Thymus (tissue), 11 donors: ENCODE measurements at regions not wholly inside any gene's neighbourhood (a gene's known extent, or its start where the extent isn't known, plus 50 kb on each side); places are given as distances from the start of the nearest gene placed in this dataset.
"Not testable (repeated sequence)": the region's sequence is repeated elsewhere in the genome, so short reads cannot be mapped to it uniquely, and the experiment has no call there.

Source experiments
- DNase-seq, 9 donors: peaks; one replicate each; pipeline ENCODE4 v3.0.0-alpha.2; 2013; ENCODE audit warnings: low spot score in 9 of 9, low read depth in 6 of 9, missing footprints in 1 of 9
- H3K27ac ChIP-seq, 2 donors: one replicate each; pipeline ENCODE4 v1.5.1; 2013; ENCODE audit warnings: control low read depth in 1 of 2, low read depth in 1 of 2, low read length in 1 of 2, mild to moderate bottlenecking in 1 of 2, moderate library complexity in 1 of 2
- H3K27me3 ChIP-seq, 2 donors: one replicate each; pipeline ENCODE4 v1.5.1; 2013; ENCODE audit warnings: low read length in 1 of 2; ENCODE audit not compliant: control insufficient read depth in 2 of 2, insufficient read depth in 1 of 2
- H3K36me3 ChIP-seq, 2 donors: one replicate each; pipeline ENCODE4 v1.5.1; 2013; ENCODE audit warnings: low read length in 1 of 2, mild to moderate bottlenecking in 1 of 2, moderate library complexity in 1 of 2; ENCODE audit not compliant: control insufficient read depth in 2 of 2, insufficient read depth in 2 of 2
- H3K4me1 ChIP-seq, 2 donors: one replicate each; pipeline ENCODE4 v1.5.1; 2013; ENCODE audit warnings: low read length in 2 of 2; ENCODE audit not compliant: control insufficient read depth in 2 of 2, insufficient read depth in 2 of 2
- H3K4me3 ChIP-seq, 2 donors: one replicate each; pipeline ENCODE4 v1.5.1; 2013; ENCODE audit warnings: low read length in 2 of 2, control low read depth in 1 of 2, mild to moderate bottlenecking in 1 of 2
- H3K9me3 ChIP-seq, 2 donors: one replicate each; pipeline ENCODE4 v1.5.1; 2013; ENCODE audit warnings: low read length in 1 of 2, mild to moderate bottlenecking in 1 of 2; ENCODE audit not compliant: control insufficient read depth in 2 of 2, insufficient read depth in 1 of 2
- WGBS: extraction: QIAGEN DNeasy Blood & Tissue Kit; methylation state at CpG from one replicate; pipeline ENCODE4 v1.1.7; 2013; 5-methylcytosine and 5-hydroxymethylcytosine counted together
- donor health status: healthy.

DNA sequence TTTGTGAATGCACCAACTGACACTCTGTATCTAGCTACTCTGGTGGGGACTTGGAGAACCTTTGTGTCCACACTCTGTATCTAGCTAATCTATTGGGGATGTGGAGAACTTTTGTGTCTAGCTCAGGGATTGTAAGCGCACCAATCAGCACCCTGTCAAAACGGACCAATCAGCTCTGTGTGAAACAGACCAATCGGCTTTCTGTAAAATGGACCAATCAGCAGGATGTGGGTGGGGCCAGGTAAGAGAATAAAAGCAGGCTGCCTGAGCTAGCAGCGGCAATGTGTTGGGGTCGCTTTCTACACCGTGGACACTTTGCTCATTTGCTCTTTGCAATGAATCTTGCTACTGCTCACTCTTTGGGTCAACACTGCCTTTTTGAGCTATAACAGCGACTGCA lies 78.5 kb upstream of the KCNAB1 start:
- H3K4me1 ChIP-seq, H3K9me3 ChIP-seq, H3K36me3 ChIP-seq, DNase-seq, H3K27me3 ChIP-seq, H3K4me3 ChIP-seq, H3K27ac ChIP-seq: not testable (repeated sequence)
- WGBS: 89% methylated on average over 7 of the region's 7 CpGs

GRCh38 chr3:156043832-156044633 lies 76.3 kb upstream of the KCNAB1 start:
- not testable (repeated sequence) for H3K4me3 ChIP-seq, H3K27ac ChIP-seq, H3K27me3 ChIP-seq, H3K4me1 ChIP-seq, H3K9me3 ChIP-seq, H3K36me3 ChIP-seq
- peak in 2 of 9 donors; percentile 14 to 15 for DNase-seq
- 53% methylated on average over 17 of the region's 17 CpGs for WGBS

DNA sequence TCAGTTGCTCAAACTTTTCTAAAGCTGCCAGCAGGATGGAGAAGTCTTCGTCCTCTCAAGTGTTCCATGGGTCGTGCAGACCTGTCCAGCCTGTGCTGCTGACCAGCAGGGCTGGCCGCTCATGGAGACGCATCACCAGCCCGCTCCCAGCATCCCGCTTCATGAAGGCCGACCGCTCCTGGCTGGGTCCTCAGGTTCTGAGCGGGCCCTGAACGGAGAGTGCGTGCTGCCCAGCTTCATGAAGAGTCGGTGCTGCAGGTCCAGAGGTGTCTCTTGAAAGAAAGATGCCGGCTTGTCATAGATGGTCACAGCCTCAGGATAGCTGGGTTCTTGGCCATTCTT lies 75.8 kb upstream of the KCNAB1 start:
- no peak overlapping the region for H3K27ac ChIP-seq
- no peaks in the 10 kb centered on the region for H3K36me3 ChIP-seq
- H3K4me1 ChIP-seq: no peaks in the 10 kb centered on the region
- no peak for DNase-seq
- WGBS: 97% methylated on average over 13 of the region's 13 CpGs
- H3K9me3 ChIP-seq: no peaks in the 10 kb centered on the region
- H3K4me3 ChIP-seq: no peak overlapping the region
- H3K27me3 ChIP-seq: no peaks in the 10 kb centered on the region

- not testable (repeated sequence) for H3K9me3 ChIP-seq, H3K27ac ChIP-seq, H3K4me1 ChIP-seq, H3K27me3 ChIP-seq, DNase-seq, H3K4me3 ChIP-seq, H3K36me3 ChIP-seq
- 96% methylated on average over 3 of the region's 3 CpGs for WGBS
These were observed 71.9 kb upstream of the KCNAB1 start for GRCh38 chr3:156048483-156048882.

DNA sequence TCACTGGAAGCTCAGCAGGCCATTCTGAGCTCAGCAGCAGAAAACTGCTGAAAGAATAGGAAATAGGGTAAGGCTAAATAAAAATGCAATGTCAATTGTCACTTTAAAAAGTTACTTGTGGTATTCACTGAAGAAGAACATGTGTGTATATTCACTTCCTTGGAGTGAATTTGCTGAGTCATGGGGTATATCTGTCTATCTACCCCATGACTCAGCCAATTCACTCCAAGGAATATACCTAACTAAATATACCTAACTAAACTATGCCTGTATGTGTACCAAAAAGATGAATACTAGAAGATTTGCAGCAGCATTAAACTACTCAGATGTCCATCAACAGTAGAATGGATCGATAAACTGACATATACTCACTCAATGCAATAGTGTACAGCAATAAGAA lies 69.5 kb upstream of the KCNAB1 start:
- 97% methylated on average over 1 of the region's 1 CpG for WGBS
- Histone ChIP-seq H3K9me3 (peaks cover 0 to 6% of the 10 kb centered on the region in 2 donors), H3K27ac (no peak overlapping the region), H3K27me3 (no peaks in the 10 kb centered on the region), H3K4me3 (no peak overlapping the region), H3K36me3 (no peaks in the 10 kb centered on the region), H3K4me1 (no peaks in the 10 kb centered on the region)
- DNase-seq: no peak

GRCh38 chr3:156051651-156052050 lies 68.7 kb upstream of the KCNAB1 start:
- no peaks in the 10 kb centered on the region for H3K36me3 ChIP-seq
- H3K27ac ChIP-seq: no peak overlapping the region
- no peak for DNase-seq
- over 99% methylated on average over 15 of the region's 15 CpGs for WGBS
- no peaks in the 10 kb centered on the region for H3K4me1 ChIP-seq
- H3K4me3 ChIP-seq: no peak overlapping the region
- H3K9me3 ChIP-seq: peaks cover 0 to 6% of the 10 kb centered on the region in 2 donors
- H3K27me3 ChIP-seq: no peaks in the 10 kb centered on the region

GRCh38 chr3:156052115-156052514 lies 68.3 kb upstream of the KCNAB1 start:
- H3K27ac ChIP-seq: no peak overlapping the region
- H3K4me3 ChIP-seq: no peak overlapping the region
- H3K36me3 ChIP-seq: no peaks in the 10 kb centered on the region
- DNase-seq: no peak
- WGBS: 96% methylated on average over 8 of the region's 9 CpGs
- H3K9me3 ChIP-seq: peaks cover 0 to 6% of the 10 kb centered on the region in 2 donors
- H3K27me3 ChIP-seq: no peaks in the 10 kb centered on the region
- no peaks in the 10 kb centered on the region for H3K4me1 ChIP-seq

GRCh38 chr3:156059950-156060501 lies 60.4 kb upstream of the KCNAB1 start:
- Histone ChIP-seq H3K36me3 (no peaks in the 10 kb centered on the region), H3K4me1 (no peaks in the 10 kb centered on the region), H3K4me3 (no peak overlapping the region), H3K9me3 (no peaks in the 10 kb centered on the region), H3K27ac (no peak overlapping the region), H3K27me3 (no peaks in the 10 kb centered on the region)
- DNase-seq: no peak
- WGBS: 59% methylated on average over 2 of the region's 2 CpGs

GRCh38 chr3:156068151-156068550 lies 52.2 kb upstream of the KCNAB1 start:
- H3K27ac ChIP-seq, H3K4me1 ChIP-seq, DNase-seq, H3K9me3 ChIP-seq, H3K27me3 ChIP-seq, H3K4me3 ChIP-seq, H3K36me3 ChIP-seq: not testable (repeated sequence)
- 91% methylated on average over 3 of the region's 3 CpGs for WGBS
